ENCODE measurements at regions not wholly inside any gene's neighbourhood (a gene's known extent, or its start where the extent isn't known, plus 50 kb on each side); places are given as distances from the start of the nearest gene placed in this dataset.

DNA sequence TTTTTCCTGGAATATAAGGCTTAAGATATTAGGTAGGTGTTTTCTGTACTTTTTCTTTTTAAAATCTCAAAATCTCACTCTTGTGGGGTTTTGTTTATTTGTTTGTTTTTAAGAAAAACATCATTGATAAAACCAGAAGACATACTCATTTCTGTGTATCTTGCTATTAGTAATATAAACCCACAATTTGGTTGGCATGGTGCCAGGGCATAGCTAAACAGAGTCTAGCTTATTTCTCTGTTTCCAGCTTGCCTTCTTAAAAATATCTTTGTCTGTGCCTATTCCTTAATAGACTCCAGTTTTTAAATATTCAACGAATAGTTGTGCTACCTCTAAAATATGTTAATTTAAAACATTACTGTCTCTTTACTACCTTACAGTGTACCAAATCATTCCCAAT, 1121.9 kb upstream of the PCDH20 start:
- TF ChIP-seq, protein P1, sequence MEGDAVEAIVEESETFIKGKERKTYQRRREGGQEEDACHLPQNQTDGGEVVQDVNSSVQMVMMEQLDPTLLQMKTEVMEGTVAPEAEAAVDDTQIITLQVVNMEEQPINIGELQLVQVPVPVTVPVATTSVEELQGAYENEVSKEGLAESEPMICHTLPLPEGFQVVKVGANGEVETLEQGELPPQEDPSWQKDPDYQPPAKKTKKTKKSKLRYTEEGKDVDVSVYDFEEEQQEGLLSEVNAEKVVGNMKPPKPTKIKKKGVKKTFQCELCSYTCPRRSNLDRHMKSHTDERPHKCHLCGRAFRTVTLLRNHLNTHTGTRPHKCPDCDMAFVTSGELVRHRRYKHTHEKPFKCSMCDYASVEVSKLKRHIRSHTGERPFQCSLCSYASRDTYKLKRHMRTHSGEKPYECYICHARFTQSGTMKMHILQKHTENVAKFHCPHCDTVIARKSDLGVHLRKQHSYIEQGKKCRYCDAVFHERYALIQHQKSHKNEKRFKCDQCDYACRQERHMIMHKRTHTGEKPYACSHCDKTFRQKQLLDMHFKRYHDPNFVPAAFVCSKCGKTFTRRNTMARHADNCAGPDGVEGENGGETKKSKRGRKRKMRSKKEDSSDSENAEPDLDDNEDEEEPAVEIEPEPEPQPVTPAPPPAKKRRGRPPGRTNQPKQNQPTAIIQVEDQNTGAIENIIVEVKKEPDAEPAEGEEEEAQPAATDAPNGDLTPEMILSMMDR (conservative IDR thresholded peaks at IDR 0.05; ENCODE audit: low read depth in 2 of 2): no peak
- TF ChIP-seq, protein P2, sequence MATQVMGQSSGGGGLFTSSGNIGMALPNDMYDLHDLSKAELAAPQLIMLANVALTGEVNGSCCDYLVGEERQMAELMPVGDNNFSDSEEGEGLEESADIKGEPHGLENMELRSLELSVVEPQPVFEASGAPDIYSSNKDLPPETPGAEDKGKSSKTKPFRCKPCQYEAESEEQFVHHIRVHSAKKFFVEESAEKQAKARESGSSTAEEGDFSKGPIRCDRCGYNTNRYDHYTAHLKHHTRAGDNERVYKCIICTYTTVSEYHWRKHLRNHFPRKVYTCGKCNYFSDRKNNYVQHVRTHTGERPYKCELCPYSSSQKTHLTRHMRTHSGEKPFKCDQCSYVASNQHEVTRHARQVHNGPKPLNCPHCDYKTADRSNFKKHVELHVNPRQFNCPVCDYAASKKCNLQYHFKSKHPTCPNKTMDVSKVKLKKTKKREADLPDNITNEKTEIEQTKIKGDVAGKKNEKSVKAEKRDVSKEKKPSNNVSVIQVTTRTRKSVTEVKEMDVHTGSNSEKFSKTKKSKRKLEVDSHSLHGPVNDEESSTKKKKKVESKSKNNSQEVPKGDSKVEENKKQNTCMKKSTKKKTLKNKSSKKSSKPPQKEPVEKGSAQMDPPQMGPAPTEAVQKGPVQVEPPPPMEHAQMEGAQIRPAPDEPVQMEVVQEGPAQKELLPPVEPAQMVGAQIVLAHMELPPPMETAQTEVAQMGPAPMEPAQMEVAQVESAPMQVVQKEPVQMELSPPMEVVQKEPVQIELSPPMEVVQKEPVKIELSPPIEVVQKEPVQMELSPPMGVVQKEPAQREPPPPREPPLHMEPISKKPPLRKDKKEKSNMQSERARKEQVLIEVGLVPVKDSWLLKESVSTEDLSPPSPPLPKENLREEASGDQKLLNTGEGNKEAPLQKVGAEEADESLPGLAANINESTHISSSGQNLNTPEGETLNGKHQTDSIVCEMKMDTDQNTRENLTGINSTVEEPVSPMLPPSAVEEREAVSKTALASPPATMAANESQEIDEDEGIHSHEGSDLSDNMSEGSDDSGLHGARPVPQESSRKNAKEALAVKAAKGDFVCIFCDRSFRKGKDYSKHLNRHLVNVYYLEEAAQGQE (IDR thresholded peaks at IDR 0.05; ENCODE audit: unreplicated experiment): no peak
- no peak for TF ChIP-seq POLR2AphosphoS5 (IDR thresholded peaks at IDR 0.05; ENCODE audit: low read depth)
- TF ChIP-seq EZH2phosphoT487 (IDR thresholded peaks at IDR 0.05; ENCODE audit: unreplicated experiment): no peak
- TF ChIP-seq EZH2 (IDR thresholded peaks at IDR 0.05; ENCODE audit: low read depth, unreplicated experiment): no peak
- TF ChIP-seq ZNF331 (CRISPR knock-in tag; IDR thresholded peaks at IDR 0.05; ENCODE audit: low read depth): no peak
- TF ChIP-seq CREB1 (CRISPR knock-in tag; IDR thresholded peaks at IDR 0.05; ENCODE audit: low read depth): no peak
- no peak for TF ChIP-seq ETS1 (IDR thresholded peaks at IDR 0.05)

Data from GM23338 (cell line).